DND-41 (cell line): ENCODE measurements at regions not wholly inside any gene's neighbourhood (a gene's known extent, or its start where the extent isn't known, plus 50 kb on each side); places are given as distances from the start of the nearest gene placed in this dataset.
"Not testable (repeated sequence)": the region's sequence is repeated elsewhere in the genome, so short reads cannot be mapped to it uniquely, and the experiment has no call there.

ENCODE experiments used
- ATAC-seq: fragments of 200-7000 bp; cut with Tn5 transposase; 3 replicates; pipeline ENCODE4 v1.9.1; 2021; ENCODE audit warnings: low read depth; ENCODE audit not compliant: insufficient read depth
- DNase-seq: peaks from one replicate; pipeline ENCODE4 v3.0.0-alpha.2; 2020
- H2AFZ ChIP-seq: 2 replicates; pipeline ENCODE4 v1.6.0; 2012; ENCODE audit warnings: low read depth, low read length
- H3K27ac ChIP-seq: 2 replicates; pipeline ENCODE4 v1.5.1; 2012; ENCODE audit warnings: low read length, inconsistent platforms
- H3K27me3 ChIP-seq: fragments of 200-600 bp; sonication (generic); 2 replicates; pipeline ENCODE4 v1.6.0; 2012; ENCODE audit warnings: low read length, mild to moderate bottlenecking, inconsistent platforms; ENCODE audit not compliant: insufficient read depth, poor library complexity
- H3K36me3 ChIP-seq: 2 replicates; pipeline ENCODE4 v1.5.1; 2012; ENCODE audit warnings: low read length, inconsistent platforms; ENCODE audit not compliant: insufficient read depth
- H3K4me1 ChIP-seq: 2 replicates; pipeline ENCODE4 v1.5.1; 2012; ENCODE audit warnings: mild to moderate bottlenecking, low read length; ENCODE audit not compliant: insufficient read depth
- H3K4me2 ChIP-seq: 2 replicates; pipeline ENCODE4 v1.6.0; 2012; ENCODE audit warnings: mild to moderate bottlenecking, moderate library complexity, low read length, inconsistent platforms; ENCODE audit not compliant: insufficient read depth
- H3K4me3 ChIP-seq, 2 experiments: fragments of 200-600 bp in 1 of 2; shearing (Covaris generic) in 1 of 2; 2 replicates each; pipeline ENCODE4 v1.5.1; 2012 to 2016; ENCODE audit warnings: inconsistent platforms in 2 of 2, low read length in 2 of 2, mild to moderate bottlenecking in 2 of 2, low read depth in 1 of 2, moderate library complexity in 1 of 2
- H3K79me2 ChIP-seq: 2 replicates; pipeline ENCODE4 v1.6.0; 2012; ENCODE audit warnings: low read length, inconsistent platforms; ENCODE audit not compliant: insufficient read depth
- H3K9ac ChIP-seq: 2 replicates; pipeline ENCODE4 v1.6.0; 2012; ENCODE audit warnings: low read depth, mild to moderate bottlenecking, inconsistent platforms, low read length, moderate library complexity
- H3K9me3 ChIP-seq: 2 replicates; pipeline ENCODE4 v1.5.1; 2012; ENCODE audit warnings: low read length, moderate library complexity, mild to moderate bottlenecking, inconsistent platforms; ENCODE audit not compliant: insufficient read depth, severe bottlenecking
- H4K20me1 ChIP-seq: 2 replicates; pipeline ENCODE4 v1.6.0; 2012; ENCODE audit warnings: low read length; ENCODE audit not compliant: insufficient read depth
- EZH2 ChIP-seq: IDR thresholded peaks from 3 replicates; pipeline ENCODE4 v1.6.1; 2012; ENCODE audit warnings: borderline replicate concordance, low read depth, mild to moderate bottlenecking, moderate library complexity, low read length, inconsistent platforms; ENCODE audit not compliant: severe bottlenecking
- TF ChIP-seq, protein P1 (sequence below): IDR thresholded peaks from 2 replicates; pipeline ENCODE4 v1.5.1; 2012; ENCODE audit warnings: borderline replicate concordance, low read length, moderate library complexity, mild to moderate bottlenecking; ENCODE audit not compliant: poor library complexity, severe bottlenecking; ENCODE audit errors: extremely low read depth

DNA sequence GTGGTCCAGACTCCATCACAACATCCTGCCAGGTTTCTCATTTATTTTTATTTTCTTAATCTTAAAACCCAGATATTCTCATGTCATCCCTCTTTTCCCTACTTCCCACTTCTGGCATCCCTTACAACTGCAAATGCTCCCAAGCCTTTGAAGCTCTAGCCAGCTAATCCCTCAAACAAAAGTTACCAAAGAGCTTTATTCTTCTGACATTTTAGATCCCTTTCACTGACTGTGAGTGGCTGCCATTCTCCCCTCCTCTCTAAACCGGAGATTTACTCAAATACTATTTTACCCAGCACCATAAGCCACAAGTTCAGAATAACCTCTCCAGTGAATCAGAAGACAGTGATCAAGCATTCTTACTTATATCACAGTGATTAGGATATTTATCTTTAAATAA lies 569.0 kb upstream of the SYT4 start:
- no peak overlapping the region for H3K27ac ChIP-seq
- peaks cover 11% of the 10 kb centered on the region for H3K4me1 ChIP-seq
- no peak overlapping the region for H3K4me2 ChIP-seq
- H3K79me2 ChIP-seq: no peaks in the 10 kb centered on the region
- ATAC-seq: no peak
- no peak overlapping the region for H3K4me3 ChIP-seq
- no peaks in the 10 kb centered on the region for H3K9me3 ChIP-seq
- DNase-seq: no peak
- no peak overlapping the region for H3K9ac ChIP-seq
- TF ChIP-seq, protein P1, sequence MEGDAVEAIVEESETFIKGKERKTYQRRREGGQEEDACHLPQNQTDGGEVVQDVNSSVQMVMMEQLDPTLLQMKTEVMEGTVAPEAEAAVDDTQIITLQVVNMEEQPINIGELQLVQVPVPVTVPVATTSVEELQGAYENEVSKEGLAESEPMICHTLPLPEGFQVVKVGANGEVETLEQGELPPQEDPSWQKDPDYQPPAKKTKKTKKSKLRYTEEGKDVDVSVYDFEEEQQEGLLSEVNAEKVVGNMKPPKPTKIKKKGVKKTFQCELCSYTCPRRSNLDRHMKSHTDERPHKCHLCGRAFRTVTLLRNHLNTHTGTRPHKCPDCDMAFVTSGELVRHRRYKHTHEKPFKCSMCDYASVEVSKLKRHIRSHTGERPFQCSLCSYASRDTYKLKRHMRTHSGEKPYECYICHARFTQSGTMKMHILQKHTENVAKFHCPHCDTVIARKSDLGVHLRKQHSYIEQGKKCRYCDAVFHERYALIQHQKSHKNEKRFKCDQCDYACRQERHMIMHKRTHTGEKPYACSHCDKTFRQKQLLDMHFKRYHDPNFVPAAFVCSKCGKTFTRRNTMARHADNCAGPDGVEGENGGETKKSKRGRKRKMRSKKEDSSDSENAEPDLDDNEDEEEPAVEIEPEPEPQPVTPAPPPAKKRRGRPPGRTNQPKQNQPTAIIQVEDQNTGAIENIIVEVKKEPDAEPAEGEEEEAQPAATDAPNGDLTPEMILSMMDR: no peak
- no peak for TF ChIP-seq EZH2
- no peaks in the 10 kb centered on the region for H3K27me3 ChIP-seq
- no peaks in the 10 kb centered on the region for H4K20me1 ChIP-seq
- no peaks in the 10 kb centered on the region for H3K36me3 ChIP-seq
- H2AFZ ChIP-seq: no peak overlapping the region

DNA sequence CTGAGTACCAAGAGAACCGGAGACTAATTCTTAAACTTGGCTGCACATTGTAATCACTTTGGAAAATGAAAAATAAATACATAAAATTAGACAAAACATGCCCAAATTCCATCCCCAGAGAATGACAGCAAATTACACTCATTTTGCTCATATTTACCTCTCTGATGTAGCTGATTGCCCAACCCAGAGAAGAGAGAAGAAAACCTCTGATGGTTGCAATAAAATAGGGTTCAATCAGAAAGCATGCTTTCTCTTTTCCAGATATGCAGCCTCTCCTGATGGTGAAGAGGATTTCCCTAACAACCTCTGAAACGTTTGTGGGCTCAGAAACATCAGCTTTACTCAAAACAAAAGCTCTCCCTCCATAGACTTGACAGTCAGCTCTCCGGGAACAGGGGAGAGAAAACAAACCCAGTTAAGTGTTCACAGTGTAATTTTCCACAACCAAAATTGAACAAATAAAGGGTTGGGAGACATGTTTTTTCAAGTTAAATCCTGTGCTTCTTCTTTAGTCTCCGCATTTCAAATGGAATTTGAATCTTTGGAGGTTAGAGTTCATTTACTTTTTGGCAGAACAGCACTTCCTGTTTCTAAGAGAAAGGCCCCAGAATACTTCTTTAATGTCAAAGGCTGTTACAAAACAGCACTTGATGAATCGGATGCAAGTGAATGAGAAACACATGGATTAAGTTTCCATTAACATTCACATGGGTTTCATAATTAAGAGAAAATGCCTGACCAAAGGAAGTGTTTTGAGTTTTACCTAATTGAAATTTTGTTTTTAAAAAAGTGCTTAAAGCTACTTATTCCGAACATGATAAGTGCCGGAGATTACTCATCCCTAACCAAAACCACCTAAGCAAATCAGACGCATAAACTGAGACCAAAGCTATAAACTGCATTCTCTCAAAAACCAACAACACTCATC lies 570.1 kb upstream of the SYT4 start:
- H2AFZ ChIP-seq: peak overlapping the region; percentile 79
- peak overlapping the region; percentile 25 for H3K27ac ChIP-seq
- H3K36me3 ChIP-seq: no peaks in the 10 kb centered on the region
- no peak for DNase-seq
- H3K9me3 ChIP-seq: no peaks in the 10 kb centered on the region
- no peak overlapping the region for H3K4me2 ChIP-seq
- no peak overlapping the region for H3K4me3 ChIP-seq
- no peaks in the 10 kb centered on the region for H3K27me3 ChIP-seq
- no peaks in the 10 kb centered on the region for H3K79me2 ChIP-seq
- no peak overlapping the region for H3K9ac ChIP-seq
- H4K20me1 ChIP-seq: no peaks in the 10 kb centered on the region
- ATAC-seq: peak; percentile 48; the same call in 2 of the 3 replicates
- TF ChIP-seq, protein P1: no peak
- no peak for TF ChIP-seq EZH2
- H3K4me1 ChIP-seq: peaks cover 11% of the 10 kb centered on the region

DNA sequence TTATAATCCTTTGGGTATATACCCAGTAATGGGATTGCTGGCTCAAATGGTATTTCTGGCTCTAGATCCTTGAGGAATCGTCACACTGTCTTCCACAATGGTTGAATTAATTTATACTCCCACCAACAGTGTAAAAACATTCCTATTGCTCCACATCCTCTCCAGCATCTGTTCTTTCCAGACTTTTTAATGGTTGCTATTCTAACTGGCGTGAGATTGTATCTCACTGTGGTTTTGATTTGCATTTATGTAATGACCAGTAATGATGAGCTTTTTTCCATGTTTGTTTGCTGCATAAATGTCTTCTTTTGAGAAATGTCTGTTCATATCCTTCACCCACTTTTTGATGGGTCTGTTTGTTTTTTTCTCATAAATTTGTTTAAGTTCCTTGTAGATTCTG lies 572.5 kb upstream of the SYT4 start:
- H3K4me3 ChIP-seq, H3K9me3 ChIP-seq, H3K79me2 ChIP-seq, DNase-seq, H3K36me3 ChIP-seq, H3K27ac ChIP-seq, H4K20me1 ChIP-seq, H3K4me2 ChIP-seq, H3K9ac ChIP-seq, H3K27me3 ChIP-seq, ATAC-seq, H2AFZ ChIP-seq: not testable (repeated sequence)
- peaks cover 11% of the 10 kb centered on the region for H3K4me1 ChIP-seq

DNA sequence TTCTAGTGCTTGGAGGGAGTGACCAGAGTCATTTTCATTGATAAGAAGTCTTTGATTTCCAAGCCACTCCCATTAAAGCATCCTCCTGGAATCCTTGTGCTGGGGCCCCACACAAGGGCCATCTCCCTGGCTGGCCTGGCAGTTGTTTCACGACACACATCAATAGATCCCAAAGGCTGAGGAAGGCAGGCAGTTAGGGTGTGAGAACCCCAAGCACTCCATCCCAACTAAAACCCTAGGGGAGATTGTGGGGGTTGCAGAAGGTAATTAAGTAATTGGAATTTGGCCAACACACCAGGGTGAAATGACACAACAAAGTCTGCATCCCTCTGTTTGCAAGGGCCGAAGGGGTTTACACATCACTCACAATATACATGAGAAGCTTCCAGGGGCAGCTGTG lies 578.1 kb upstream of the SYT4 start:
- no peak overlapping the region for H3K4me2 ChIP-seq
- no peaks in the 10 kb centered on the region for H3K4me1 ChIP-seq
- DNase-seq (no peak), ATAC-seq (no peak)
- no peaks in the 10 kb centered on the region for H3K36me3 ChIP-seq
- no peaks in the 10 kb centered on the region for H3K79me2 ChIP-seq
- H3K27ac ChIP-seq: no peak overlapping the region
- H4K20me1 ChIP-seq: no peaks in the 10 kb centered on the region
- H3K9me3 ChIP-seq: no peaks in the 10 kb centered on the region
- no peaks in the 10 kb centered on the region for H3K27me3 ChIP-seq
- H2AFZ ChIP-seq: no peak overlapping the region
- TF ChIP-seq, protein P1: no peak
- no peak for TF ChIP-seq EZH2
- no peak overlapping the region for H3K4me3 ChIP-seq
- H3K9ac ChIP-seq: no peak overlapping the region
